HCT116 (cell line): ENCODE measurements at regions not wholly inside any gene's neighbourhood (a gene's known extent, or its start where the extent isn't known, plus 50 kb on each side); places are given as distances from the start of the nearest gene placed in this dataset.

ENCODE experiments used
- ATAC-seq: fragments of 200-7000 bp; cut with Tn5 transposase; 2 replicates; pipeline ENCODE4 v1.9.1; 2020; ENCODE audit warnings: mild to moderate bottlenecking, moderate library complexity
- BruUV-seq: library from RNA; stranded (reverse); fragments of 400-500 nt; replicated peaks from 2 replicates; lab custom pipeline; 2021; lab: Mats Ljungman, UMichigan
- CTCF ChIA-PET: fragments of 300-600 bp; sonication (Branson Sonifier 250); formaldehyde crosslinking; loops from one replicate; lab custom pipeline; 2021; ENCODE audit warnings: antibody characterized with exemption; lab: Charles Lee
- POLR2A ChIA-PET: fragments of 300-600, 350-600 bp; sonication (Branson Sonifier 250); formaldehyde crosslinking; loops from one replicate; lab custom pipeline; 2021; ENCODE audit warnings: antibody characterized with exemption; lab: Charles Lee
- RAD21 ChIA-PET, 2 experiments: fragments of 300-600 bp; sonication (Branson Sonifier 250); formaldehyde crosslinking; loops; one replicate each; lab custom pipeline; 2023; ENCODE audit warnings: low total read pairs in 2 of 2; ENCODE audit not compliant: uncharacterized antibody in 2 of 2, unreplicated experiment in 2 of 2, low non-redundant PET in 1 of 2; lab: Charles Lee
- DNase-seq: peaks from one replicate; pipeline ENCODE4 v3.0.0-alpha.2; 2010; ENCODE audit warnings: low read depth, low spot score
- H2AFZ ChIP-seq: fragments of 200-600 bp; shearing (Covaris generic), sonication (generic); 2 replicates; pipeline ENCODE4 v1.6.1; 2017; ENCODE audit warnings: low read depth, mixed run types, mixed read lengths, antibody characterized with exemption, low read length; ENCODE audit not compliant: poor library complexity, severe bottlenecking
- H3K27ac ChIP-seq: 2 replicates; pipeline ENCODE4 v1.5.1; 2012; ENCODE audit warnings: low read depth, low read length
- H3K27me3 ChIP-seq: fragments of 200-600 bp; sonication (generic); 2 replicates; pipeline ENCODE4 v1.6.1; 2016; ENCODE audit warnings: mixed run types, low read length, mixed read lengths; ENCODE audit not compliant: insufficient read depth
- H3K36me3 ChIP-seq, 2 experiments: fragments of 200-500 bp in 1 of 2; fragments of 200-600 bp in 1 of 2; sonication (Bioruptor generic) in 1 of 2; sonication (generic) in 1 of 2; 2 replicates each; pipeline versions ENCODE4 v1.5.1 to v1.6.1; 2014 to 2016; ENCODE audit warnings: low read length in 2 of 2, inconsistent platforms in 1 of 2, mixed read lengths in 1 of 2, mixed run types in 1 of 2; ENCODE audit not compliant: insufficient read depth in 2 of 2, control insufficient read depth in 1 of 2
- H3K4me1 ChIP-seq, 2 experiments: fragments of 200-600 bp in 1 of 2; sonication (generic) in 1 of 2; 2 replicates each; pipeline versions ENCODE4 v1.5.1 to v1.6.1; 2012 to 2017; ENCODE audit warnings: low read length in 2 of 2, inconsistent platforms in 1 of 2, mild to moderate bottlenecking in 1 of 2, mixed read lengths in 1 of 2, mixed run types in 1 of 2, moderate library complexity in 1 of 2; ENCODE audit not compliant: insufficient read depth in 2 of 2, control insufficient read depth in 1 of 2
- H3K4me2 ChIP-seq: fragments of 200-600 bp; sonication (generic); 2 replicates; pipeline ENCODE4 v1.6.1; 2017; ENCODE audit warnings: mixed run types, low read length, mixed read lengths
- H3K4me3 ChIP-seq, 2 experiments: fragments of 200-600 bp in 1 of 2; sonication (generic) in 1 of 2; replicated peaks in 1 of 2; 2 replicates each; pipeline ENCODE4 v1.5.1; 2011 to 2016; ENCODE audit warnings: low read length in 2 of 2, control low read depth in 1 of 2, low read depth in 1 of 2, mild to moderate bottlenecking in 1 of 2, mixed read lengths in 1 of 2, mixed run types in 1 of 2
- H3K79me2 ChIP-seq: fragments of 200-600 bp; sonication (generic); 2 replicates; pipeline ENCODE4 v1.6.1; 2017; ENCODE audit warnings: mild to moderate bottlenecking, mixed run types, low read length, moderate library complexity, mixed read lengths; ENCODE audit not compliant: insufficient read depth
- H3K9ac ChIP-seq: fragments of 200-600 bp; sonication (generic); 2 replicates; pipeline ENCODE4 v1.6.1; 2016; ENCODE audit warnings: low read length, mixed read lengths
- H3K9me2 ChIP-seq: fragments of 200-600 bp; sonication (generic), shearing (Covaris generic); 2 replicates; pipeline ENCODE4 v1.6.1; 2017; ENCODE audit warnings: mixed run types, mild to moderate bottlenecking, moderate library complexity; ENCODE audit not compliant: insufficient read depth
- H3K9me3 ChIP-seq, 2 experiments: fragments of 200-500 bp in 1 of 2; fragments of 200-600 bp in 1 of 2; sonication (Bioruptor generic) in 1 of 2; sonication (generic) in 1 of 2; 2 replicates each; pipeline ENCODE4 v1.6.1; 2014 to 2017; ENCODE audit warnings: low read length in 2 of 2, mixed read lengths in 2 of 2, inconsistent platforms in 1 of 2, low read depth in 1 of 2, mild to moderate bottlenecking in 1 of 2, mixed run types in 1 of 2, moderate library complexity in 1 of 2; ENCODE audit not compliant: control insufficient read depth in 1 of 2, insufficient read depth in 1 of 2
- H4K20me1 ChIP-seq: fragments of 200-600 bp; sonication (generic), shearing (Covaris generic); 2 replicates; pipeline ENCODE4 v1.6.1; 2017; ENCODE audit warnings: mixed run types, mild to moderate bottlenecking, moderate library complexity; ENCODE audit not compliant: insufficient read depth
- CBX3 ChIP-seq: IDR thresholded peaks from 2 replicates; pipeline ENCODE4 v1.6.1; 2012; ENCODE audit warnings: low read depth
- EGR1 ChIP-seq: IDR thresholded peaks from 2 replicates; pipeline ENCODE4 v1.6.1; 2012; ENCODE audit warnings: low read depth
- ELF1 ChIP-seq: IDR thresholded peaks from 2 replicates; pipeline ENCODE4 v1.6.1; 2012; ENCODE audit warnings: low read depth, borderline replicate concordance
- EZH2 ChIP-seq: fragments of 200-600 bp; sonication (generic); IDR thresholded peaks from 2 replicates; pipeline ENCODE4 v1.6.1; 2017; ENCODE audit warnings: antibody characterized with exemption, mixed run types
- FOSL1 ChIP-seq: IDR thresholded peaks from 2 replicates; pipeline ENCODE4 v1.6.1; 2012; ENCODE audit warnings: low read depth
- MAX ChIP-seq: IDR thresholded peaks from 2 replicates; pipeline ENCODE4 v1.6.1; 2012
- RAD21 ChIP-seq: IDR thresholded peaks from 2 replicates; pipeline ENCODE4 v1.6.1; 2012; ENCODE audit warnings: low read depth, mild to moderate bottlenecking
- SP1 ChIP-seq: IDR thresholded peaks from 2 replicates; pipeline ENCODE4 v1.6.1; 2012; ENCODE audit warnings: low read depth
- TCF7L2 ChIP-seq: IDR thresholded peaks from 2 replicates; pipeline ENCODE4 v1.7.0; 2011; ENCODE audit warnings: borderline replicate concordance, inconsistent platforms; ENCODE audit not compliant: insufficient read depth, insufficient read length; ENCODE audit errors: extremely low read depth
- ZFX ChIP-seq: fragments of 450-650 bp; IDR thresholded peaks from 2 replicates; pipeline ENCODE4 v1.6.1; 2017
- ZNF274 ChIP-seq: fragments of 200-500 bp; sonication (Bioruptor generic); IDR thresholded peaks from 2 replicates; pipeline ENCODE4 v1.6.1; 2014; ENCODE audit warnings: mild to moderate bottlenecking, low read depth, low read length, inconsistent platforms
- intact Hi-C: fragments of 100-400 bp; cut with micrococcal nuclease; formaldehyde crosslinking; loops from 2 replicates; pipeline ENCODE4 v1.10.0; 2022
- TF ChIP-seq, protein P1 (sequence below): IDR thresholded peaks from 2 replicates; pipeline ENCODE4 v1.6.1; 2011; ENCODE audit warnings: mild to moderate bottlenecking, low read length, moderate library complexity; ENCODE audit not compliant: insufficient replicate concordance; ENCODE audit errors: extremely low read depth

DNA sequence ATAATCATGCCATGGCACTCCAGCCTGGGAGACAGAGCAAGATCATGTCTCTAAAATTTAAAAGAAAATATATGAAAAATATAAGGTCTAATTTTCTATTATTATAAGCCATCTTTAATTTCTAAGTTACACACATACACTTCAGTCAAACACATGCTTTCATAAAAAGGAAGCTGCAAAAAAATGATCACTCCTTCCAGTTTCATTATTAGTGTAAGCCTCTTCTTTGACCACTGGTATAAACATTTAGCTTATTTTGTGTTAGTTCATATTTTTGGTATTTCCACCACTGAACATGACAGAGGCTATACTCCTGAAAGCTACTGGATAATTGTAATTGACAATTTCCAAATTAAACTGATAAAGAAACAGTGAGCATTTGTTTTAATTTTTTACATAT lies 163.3 kb upstream of the USP38 start:
- H3K36me3 ChIP-seq = no peaks in the 10 kb centered on the region
- no TSS peak for BruUV-seq
- H3K9me2 ChIP-seq = no peaks in the 10 kb centered on the region
- DNase-seq (no peak), ATAC-seq (no peak)
- H2AFZ ChIP-seq = no peak overlapping the region
- POLR2A ChIA-PET = no interaction called here
- no peaks in the 10 kb centered on the region for H4K20me1 ChIP-seq
- RAD21 ChIA-PET = no interaction called here
- H3K4me2 ChIP-seq = no peak overlapping the region
- H3K79me2 ChIP-seq = no peaks in the 10 kb centered on the region
- intact Hi-C loops = loop anchor here (5.0 to 10.0 kb wide), 2 partner anchors 34 to 897 kb away; no protein-coding TSS in a partner anchor
- no peak overlapping the region for H3K27ac ChIP-seq
- H3K4me1 ChIP-seq = peaks cover 0 to 6% of the 10 kb centered on the region in 2 experiments; a peak in 1 of 4 replicates
- H3K4me3 ChIP-seq = no peak overlapping the region
- no peaks in the 10 kb centered on the region for H3K9me3 ChIP-seq
- CTCF ChIA-PET = interaction anchor here (1.1 to 1.9 kb wide), 2 partner anchors 36 to 139 kb away, joined by 3 to 8 read pairs; no protein-coding TSS in a partner anchor
- H3K27me3 ChIP-seq = no peaks in the 10 kb centered on the region
- H3K9ac ChIP-seq = no peak overlapping the region
- TF ChIP-seq EZH2 (no peak), ZNF274 (no peak), CBX3 (no peak), RAD21 (no peak), MAX (no peak), FOSL1 (no peak), ELF1 (no peak), TCF7L2 (no peak)

DNA sequence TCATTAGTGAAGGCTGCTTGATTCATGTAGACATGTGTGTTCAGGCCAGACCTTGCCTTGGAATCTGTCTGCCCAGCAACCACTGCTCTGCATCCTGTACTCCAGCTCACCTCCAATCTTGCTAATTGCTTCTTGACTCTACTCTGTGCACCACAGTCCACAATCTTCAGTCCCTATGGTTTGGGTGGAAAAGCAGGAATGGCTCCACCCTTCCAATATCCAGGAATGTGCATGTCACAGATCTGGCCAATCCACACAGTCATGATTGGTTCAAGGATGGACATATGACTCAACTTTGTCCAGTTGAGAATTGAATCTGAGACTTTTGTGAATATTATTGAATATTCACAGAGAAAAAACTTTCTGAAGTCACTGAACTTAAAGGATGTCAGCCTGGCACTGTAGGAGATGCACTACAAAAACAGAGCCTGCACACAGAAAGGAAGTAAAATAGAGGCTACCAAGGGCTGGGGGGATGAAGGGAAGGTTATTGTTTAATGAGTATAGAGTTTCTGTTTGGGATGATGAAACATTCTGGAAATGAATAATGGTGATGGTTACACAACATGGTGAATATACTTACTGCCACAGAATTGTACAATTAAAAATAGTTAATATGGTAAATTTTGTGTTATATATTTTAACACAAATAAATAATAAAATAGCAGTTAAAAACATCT lies 161.3 kb upstream of the USP38 start:
- no peak overlapping the region for H3K4me3 ChIP-seq
- no peaks in the 10 kb centered on the region for H4K20me1 ChIP-seq
- H3K27me3 ChIP-seq = no peaks in the 10 kb centered on the region
- ChIA-PET CTCF (interaction anchor here (1.8 kb wide), 1 partner anchor 38 kb away, joined by 12 read pairs; no protein-coding TSS in a partner anchor), RAD21 (no interaction called here), POLR2A (no interaction called here)
- no peaks in the 10 kb centered on the region for H3K79me2 ChIP-seq
- DNase-seq (no peak), ATAC-seq (no peak)
- no peaks in the 10 kb centered on the region for H3K9me2 ChIP-seq
- no peaks in the 10 kb centered on the region for H3K9me3 ChIP-seq
- H3K4me2 ChIP-seq = no peak overlapping the region
- H3K9ac ChIP-seq = no peak overlapping the region
- no TSS peak for BruUV-seq
- H2AFZ ChIP-seq = no peak overlapping the region
- TF ChIP-seq SP1 (no peak), RAD21 (no peak), ZNF274 (no peak), EZH2 (no peak), ZFX (no peak), EGR1 (no peak), ELF1 (no peak), FOSL1 (no peak)
- TF ChIP-seq, protein P1, sequence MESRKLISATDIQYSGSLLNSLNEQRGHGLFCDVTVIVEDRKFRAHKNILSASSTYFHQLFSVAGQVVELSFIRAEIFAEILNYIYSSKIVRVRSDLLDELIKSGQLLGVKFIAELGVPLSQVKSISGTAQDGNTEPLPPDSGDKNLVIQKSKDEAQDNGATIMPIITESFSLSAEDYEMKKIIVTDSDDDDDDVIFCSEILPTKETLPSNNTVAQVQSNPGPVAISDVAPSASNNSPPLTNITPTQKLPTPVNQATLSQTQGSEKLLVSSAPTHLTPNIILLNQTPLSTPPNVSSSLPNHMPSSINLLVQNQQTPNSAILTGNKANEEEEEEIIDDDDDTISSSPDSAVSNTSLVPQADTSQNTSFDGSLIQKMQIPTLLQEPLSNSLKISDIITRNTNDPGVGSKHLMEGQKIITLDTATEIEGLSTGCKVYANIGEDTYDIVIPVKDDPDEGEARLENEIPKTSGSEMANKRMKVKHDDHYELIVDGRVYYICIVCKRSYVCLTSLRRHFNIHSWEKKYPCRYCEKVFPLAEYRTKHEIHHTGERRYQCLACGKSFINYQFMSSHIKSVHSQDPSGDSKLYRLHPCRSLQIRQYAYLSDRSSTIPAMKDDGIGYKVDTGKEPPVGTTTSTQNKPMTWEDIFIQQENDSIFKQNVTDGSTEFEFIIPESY = no peak
- no peak overlapping the region for H3K27ac ChIP-seq
- peaks cover 0 to 6% of the 10 kb centered on the region in 2 experiments; a peak in 1 of 4 replicates for H3K4me1 ChIP-seq
- intact Hi-C loops = loop anchor here (5.0 to 10.0 kb wide), 2 partner anchors 36 to 899 kb away; no protein-coding TSS in a partner anchor
- no peaks in the 10 kb centered on the region for H3K36me3 ChIP-seq
